ENCODE measurements at regions not wholly inside any gene's neighbourhood (a gene's known extent, or its start where the extent isn't known, plus 50 kb on each side); places are given as distances from the start of the nearest gene placed in this dataset.
A peak's percentile ranks its signal among the peaks of the same experiment; 100 is the strongest.

GRCh38 chr18:56112013-56112749 lies 524.2 kb upstream of the TCF4 start (continued):
- TF ChIP-seq BMI1 (IDR thresholded peaks at IDR 0.05; ENCODE audit: borderline replicate concordance) (peak; percentile 72), PBX3 (IDR thresholded peaks at IDR 0.05; ENCODE audit: insufficient replicate concordance, low read depth, low read length) (no peak), SIN3A (IDR thresholded peaks at IDR 0.05; ENCODE audit: low read depth, low read length) (no peak), FOS (IDR thresholded peaks at IDR 0.05; ENCODE audit: borderline replicate concordance, extremely low read depth, insufficient read length) (no peak), ATF2 (IDR thresholded peaks at IDR 0.05; ENCODE audit: low read length) (peak; percentile 95), CTCF (IDR thresholded peaks at IDR 0.05 in 2 of 3, conservative IDR thresholded peaks at IDR 0.05 in 1 of 3; ENCODE audit: control insufficient read depth in 2 of 3, extremely low read depth in 1 of 3, insufficient read depth in 1 of 3, low read depth in 3 of 3, low read length in 3 of 3) (no peak), E2F8 (IDR thresholded peaks at IDR 0.05; ENCODE audit: low read depth, partially characterized antibody) (no peak), NFYA (IDR thresholded peaks at IDR 0.05; ENCODE audit: borderline replicate concordance, low read depth, low read length) (no peak), SIX5 (IDR thresholded peaks at IDR 0.05; ENCODE audit: low read depth, low read length, severe bottlenecking) (no peak), PKNOX1 (IDR thresholded peaks at IDR 0.05) (peak; percentile 53), RUNX3 (IDR thresholded peaks at IDR 0.05; ENCODE audit: low read length) (peak; percentile 98), ZBTB4 (CRISPR knock-in tag; IDR thresholded peaks at IDR 0.05) (no peak)
